IPS DF 4.7 (cell line): ENCODE measurements at regions not wholly inside any gene's neighbourhood (a gene's known extent, or its start where the extent isn't known, plus 50 kb on each side); places are given as distances from the start of the nearest gene placed in this dataset.
"Not testable (repeated sequence)": the region's sequence is repeated elsewhere in the genome, so short reads cannot be mapped to it uniquely, and the experiment has no call there.

Experiments used
- DNase-seq: peaks from one replicate; pipeline ENCODE4 v3.0.0-alpha.2; 2013; ENCODE audit warnings: low spot score; ENCODE audit errors: extremely low read depth

DNA sequence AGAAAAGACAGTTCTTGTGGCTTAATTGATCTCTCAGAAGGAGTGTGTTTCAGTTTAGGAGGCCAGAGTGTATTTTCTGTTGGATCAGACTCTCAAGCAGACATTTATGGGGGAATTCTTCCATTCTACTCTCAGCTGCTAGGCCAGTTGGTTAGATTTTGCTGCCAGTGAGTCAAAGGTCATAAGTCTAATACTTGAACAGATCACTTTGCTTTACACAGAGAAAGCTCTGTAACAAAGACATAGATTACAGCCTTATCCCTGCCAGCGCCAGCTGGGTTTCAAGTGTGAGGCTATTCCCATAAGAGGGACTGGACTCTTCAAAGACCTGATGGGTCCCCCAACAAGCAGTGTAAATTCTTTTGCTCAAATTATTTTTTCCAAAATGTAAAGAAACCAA lies 145.6 kb upstream of the SEMA3C start:
- DNase-seq, result no peak

GRCh38 chr7:81062755-81063154 lies 143.9 kb upstream of the SEMA3C start:
- DNase-seq, result no peak

GRCh38 chr7:81057469-81057868 lies 138.6 kb upstream of the SEMA3C start:
- not testable (repeated sequence) for DNase-seq

GRCh38 chr7:81053623-81054022 lies 134.8 kb upstream of the SEMA3C start:
- no peak for DNase-seq

- no peak for DNase-seq
Measured at GRCh38 chr7:81051811-81052413, 133.1 kb upstream of the SEMA3C start.

DNA sequence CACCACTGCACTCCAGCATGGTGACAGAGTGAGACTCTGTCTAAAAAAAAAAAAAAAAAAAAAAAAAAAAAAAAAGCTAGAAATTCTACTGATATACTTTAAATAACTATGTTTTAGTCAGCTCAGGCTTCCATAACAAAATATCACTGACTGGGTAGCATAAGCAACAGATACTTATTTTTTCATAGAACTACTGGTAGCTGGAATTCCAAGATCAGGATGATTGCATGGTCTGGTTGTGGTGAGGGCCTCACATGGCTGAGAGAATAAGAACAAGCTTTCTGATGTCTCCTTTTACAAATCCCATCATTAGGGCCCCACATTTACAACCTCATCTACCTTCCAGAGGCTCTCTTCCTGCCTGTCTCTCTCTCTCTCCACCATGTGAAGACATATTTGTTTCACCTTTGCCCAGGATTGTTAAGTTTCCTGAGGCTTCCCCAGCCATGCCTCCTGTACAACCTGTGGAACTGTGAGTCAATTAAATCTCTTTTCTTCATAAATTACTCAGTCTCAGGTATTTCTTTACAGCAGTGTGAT lies 126.7 kb upstream of the SEMA3C start:
- DNase-seq, result no peak

DNA sequence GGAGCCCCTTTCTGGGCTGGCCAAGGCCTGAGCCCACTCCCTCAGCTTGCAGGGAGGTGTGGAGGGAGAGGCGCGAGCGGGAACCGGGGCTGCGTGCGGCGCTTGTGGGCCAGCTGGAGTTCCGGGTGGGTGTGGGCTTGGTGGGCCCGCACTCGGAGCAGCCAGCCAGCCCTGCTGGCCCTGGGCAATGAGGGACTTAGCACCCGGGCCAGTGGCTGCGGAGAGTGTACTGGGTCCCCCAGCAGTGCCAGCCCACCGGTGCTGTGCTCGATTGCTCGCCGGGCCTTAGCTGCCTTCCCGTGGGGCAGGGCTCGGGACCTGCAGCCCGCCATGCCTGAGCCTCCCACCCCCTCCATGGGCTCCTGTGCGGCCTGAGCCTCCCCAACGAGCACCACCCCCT lies 123.8 kb upstream of the SEMA3C start:
- not testable (repeated sequence) for DNase-seq

GRCh38 chr7:81040496-81040895 lies 121.6 kb upstream of the SEMA3C start:
- DNase-seq, result no peak

DNA sequence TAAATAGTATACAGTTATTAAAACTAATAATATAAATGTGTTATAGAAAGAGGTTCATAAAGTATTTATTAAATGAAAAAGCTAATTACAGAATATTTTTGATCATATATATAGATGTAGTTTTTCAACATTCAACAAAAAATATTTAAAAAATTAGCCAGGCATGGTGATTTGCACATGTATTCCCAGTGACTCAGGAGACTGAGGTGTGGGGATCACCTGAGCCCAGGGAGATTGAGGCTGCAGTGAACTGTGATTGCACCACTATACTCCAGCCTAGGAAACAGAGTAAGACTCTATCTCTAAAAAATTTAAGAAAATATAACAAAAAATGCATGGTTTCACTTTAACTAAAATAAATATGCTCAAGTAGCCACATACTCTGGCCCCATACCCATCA lies 118.0 kb upstream of the SEMA3C start:
- no peak for DNase-seq

DNA sequence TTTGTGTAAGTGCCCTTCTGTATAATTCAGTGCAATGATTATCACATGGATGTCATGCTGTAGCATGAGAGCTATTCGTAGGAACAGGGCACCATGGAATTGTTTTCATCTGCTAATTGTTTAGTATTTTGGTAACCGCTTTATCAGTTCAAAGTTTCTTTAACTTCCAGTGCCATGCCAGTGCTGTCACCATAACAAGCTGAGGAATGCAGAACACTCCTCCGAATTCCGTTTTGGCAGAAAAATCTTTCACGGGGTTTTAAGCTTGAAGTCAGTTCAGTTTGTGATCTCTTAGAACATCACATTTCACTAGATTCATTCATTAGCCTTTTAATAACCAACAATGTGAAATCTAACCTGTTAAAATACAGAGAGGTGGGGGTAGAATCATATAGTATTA lies 117.2 kb upstream of the SEMA3C start:
- no peak for DNase-seq

GRCh38 chr7:81031996-81032395 lies 113.1 kb upstream of the SEMA3C start:
- no peak for DNase-seq

DNA sequence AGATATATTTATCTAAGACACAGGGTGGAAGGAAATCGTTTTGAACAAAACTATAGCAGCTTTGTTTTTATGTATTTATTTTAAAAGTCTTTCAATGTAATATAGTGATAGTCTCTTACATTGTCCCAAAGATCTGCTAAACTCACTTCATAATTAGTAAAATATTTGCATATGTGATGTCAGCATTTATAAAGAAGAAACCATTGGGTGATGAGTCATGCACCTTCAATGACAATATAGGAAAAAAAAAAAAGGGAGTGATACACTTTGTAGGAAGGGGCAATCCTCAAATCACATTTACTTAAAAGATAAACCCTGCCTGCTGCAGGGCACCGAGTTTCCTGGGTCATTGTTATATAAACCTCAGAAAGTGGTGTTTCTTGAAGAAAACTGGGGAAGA lies 112.4 kb upstream of the SEMA3C start:
- no peak for DNase-seq

DNA sequence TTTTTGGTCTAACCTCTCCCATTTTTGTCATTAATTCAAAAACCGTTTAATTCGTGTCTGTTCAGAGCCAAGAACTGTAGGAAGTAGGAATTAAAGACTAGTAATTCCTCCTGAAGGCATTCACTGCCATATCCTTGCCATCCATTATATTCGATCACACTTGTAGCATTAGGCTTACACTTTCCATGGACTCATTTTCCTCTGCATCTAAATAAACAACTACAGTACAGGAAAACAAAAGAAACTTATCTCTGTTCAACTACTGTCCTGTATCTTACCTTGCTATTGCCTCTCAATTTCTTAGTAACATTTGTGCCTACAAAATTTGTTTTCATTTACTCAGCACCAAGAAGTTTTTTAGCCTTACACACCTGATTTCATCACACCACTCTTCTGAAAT lies 111.6 kb upstream of the SEMA3C start:
- no peak for DNase-seq

DNA sequence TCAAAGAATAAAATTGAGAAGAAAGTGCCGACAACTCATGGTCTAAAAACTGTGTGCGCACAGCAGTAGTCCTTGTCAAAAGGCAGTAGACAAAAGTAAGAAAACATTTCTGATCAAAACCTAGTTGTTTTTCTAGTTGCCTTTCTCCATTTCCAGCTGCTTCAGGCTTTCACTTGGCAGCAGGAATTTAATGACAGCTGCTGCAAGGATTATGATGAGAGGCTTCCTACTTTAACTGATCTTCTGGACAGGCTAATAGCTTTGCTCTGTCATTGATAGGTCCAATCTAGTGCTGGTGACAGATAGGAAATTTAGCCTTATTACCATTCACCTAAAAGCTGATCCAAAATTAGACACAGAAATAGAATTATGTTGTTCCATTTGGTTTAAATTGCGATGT lies 110.7 kb upstream of the SEMA3C start:
- DNase-seq, result no peak

GRCh38 chr7:81025360-81025759 lies 106.5 kb upstream of the SEMA3C start:
- DNase-seq, result no peak

DNA sequence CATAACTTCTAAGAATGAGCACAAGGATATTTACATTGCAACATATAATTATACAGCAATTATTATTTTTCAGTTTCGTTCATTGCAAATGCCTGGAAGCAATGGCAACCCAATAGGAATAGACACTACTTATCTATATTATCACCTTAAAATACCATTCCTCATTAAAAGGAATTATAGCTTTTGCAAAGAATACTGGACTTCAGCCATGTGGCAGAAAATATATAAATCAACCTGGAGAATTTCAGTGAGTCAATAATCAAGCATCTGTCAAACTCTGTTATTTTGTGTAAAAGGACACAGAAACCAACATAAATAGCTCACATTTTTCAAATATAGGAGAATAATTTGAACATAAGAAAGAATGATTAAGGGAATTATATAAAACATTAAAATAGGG lies 96.1 kb upstream of the SEMA3C start:
- no peak for DNase-seq

GRCh38 chr7:81014266-81014665 lies 95.4 kb upstream of the SEMA3C start:
- DNase-seq, result no peak

GRCh38 chr7:81013083-81013817 lies 94.4 kb upstream of the SEMA3C start:
- no peak for DNase-seq

DNA sequence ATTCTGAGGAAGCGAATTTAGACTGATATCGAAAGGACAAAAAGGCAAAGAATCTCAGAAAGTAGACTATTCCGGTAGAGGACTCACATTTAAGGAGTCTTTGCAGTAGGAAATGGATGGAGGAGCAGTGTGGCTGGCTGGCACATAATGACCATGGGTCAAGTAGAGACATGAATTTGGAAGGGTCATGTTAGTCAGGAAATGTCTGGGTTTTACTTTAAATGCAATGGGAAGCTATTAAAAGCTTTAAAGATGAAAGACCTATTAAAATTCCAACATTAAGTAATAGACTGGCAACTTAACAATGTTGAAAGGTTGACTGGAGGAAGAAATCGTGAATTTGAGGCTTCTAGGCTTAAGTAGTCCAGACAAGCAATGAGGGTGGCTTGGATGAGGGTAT lies 90.0 kb upstream of the SEMA3C start:
- no peak for DNase-seq

GRCh38 chr7:81007051-81007450 lies 88.2 kb upstream of the SEMA3C start:
- no peak for DNase-seq

DNA sequence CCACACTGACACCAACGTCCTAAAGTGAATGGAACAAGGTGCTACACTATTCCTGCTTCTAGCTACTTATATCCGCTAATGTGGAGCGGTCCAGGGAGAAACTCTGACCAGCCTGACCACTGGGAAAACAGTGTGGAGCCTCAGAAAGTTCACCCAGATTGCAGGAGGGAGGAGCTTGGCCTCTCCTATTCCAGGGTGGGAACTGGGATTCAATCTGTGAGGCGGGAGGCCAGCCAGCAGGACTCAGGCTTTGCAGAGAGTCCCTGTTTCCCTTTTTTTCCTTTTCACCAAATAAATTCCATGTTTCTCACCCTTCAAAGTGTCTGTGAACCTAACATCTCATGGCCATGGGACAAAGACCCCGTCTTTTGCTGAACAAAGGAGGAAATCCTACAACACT lies 86.4 kb upstream of the SEMA3C start:
- no peak for DNase-seq

DNA sequence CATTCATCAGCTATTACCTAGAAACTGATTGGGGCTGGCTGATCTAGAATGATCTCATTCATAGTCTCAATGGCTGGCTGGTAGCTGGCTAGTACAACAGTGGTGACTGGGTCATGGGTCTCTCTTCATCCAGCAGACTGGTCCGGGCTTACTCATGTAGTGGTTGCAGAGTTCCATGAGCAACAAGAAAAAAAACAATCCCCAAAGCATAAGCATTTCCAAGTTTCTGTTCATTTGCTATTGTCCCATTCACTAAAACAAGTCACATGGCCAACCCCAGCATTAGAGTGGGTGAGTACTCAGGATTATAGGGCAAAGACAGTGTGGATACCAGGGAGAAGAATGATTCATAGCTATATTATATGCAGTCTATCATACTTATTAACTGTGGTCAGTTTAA lies 85.2 kb upstream of the SEMA3C start:
- no peak for DNase-seq

GRCh38 chr7:81003326-81003725 lies 84.5 kb upstream of the SEMA3C start:
- no peak for DNase-seq
